GM12892 (cell line): ENCODE measurements at regions not wholly inside any gene's neighbourhood (a gene's known extent, or its start where the extent isn't known, plus 50 kb on each side); places are given as distances from the start of the nearest gene placed in this dataset.

Source experiments
- POLR2A ChIP-seq: IDR thresholded peaks from 2 replicates; pipeline ENCODE4 v1.6.1; 2011; ENCODE audit warnings: low read depth, low read length, control low read depth
- POLR2AphosphoS5 ChIP-seq: IDR thresholded peaks from 2 replicates; pipeline ENCODE4 v1.6.1; 2011; ENCODE audit warnings: low read depth, low read length, control low read depth
- TAF1 ChIP-seq: IDR thresholded peaks from 2 replicates; pipeline ENCODE4 v1.6.1; 2011; ENCODE audit warnings: low read depth, mild to moderate bottlenecking, control low read depth, low read length, borderline replicate concordance

DNA sequence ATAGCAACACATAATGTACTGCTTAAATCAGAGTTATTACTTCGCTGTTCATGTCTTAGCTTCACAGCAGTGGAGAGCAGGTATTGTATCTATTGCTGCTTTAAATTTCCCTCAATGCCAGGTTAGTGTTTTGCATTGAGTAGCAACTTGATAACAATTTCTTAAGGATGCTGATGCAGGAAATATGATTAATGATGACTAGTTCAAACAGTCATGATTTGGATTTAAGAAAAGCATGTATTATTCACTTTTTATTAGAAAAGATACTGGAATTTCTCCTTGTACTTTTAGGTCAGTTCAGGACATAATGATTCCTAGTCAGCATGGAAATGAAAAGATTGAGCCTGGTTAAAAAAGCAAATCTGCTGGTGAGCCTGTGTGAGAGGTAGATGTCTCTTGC lies 67.2 kb upstream of the ARHGAP29 start:
- TF ChIP-seq POLR2A = no peak
- TF ChIP-seq POLR2AphosphoS5 = no peak
- TF ChIP-seq TAF1 = no peak
